Calu3 (cell line): ENCODE measurements at regions not wholly inside any gene's neighbourhood (a gene's known extent, or its start where the extent isn't known, plus 50 kb on each side); places are given as distances from the start of the nearest gene placed in this dataset.
"Not testable (repeated sequence)": the region's sequence is repeated elsewhere in the genome, so short reads cannot be mapped to it uniquely, and the experiment has no call there.

Experiments used
- BruUV-seq: library from RNA; stranded (reverse); fragments of 400-500 nt; replicated peaks from 2 replicates; lab custom pipeline; 2021; lab: Mats Ljungman, UMichigan
- CTCF ChIA-PET: fragments of 300-600 bp; sonication (Branson Sonifier 250); formaldehyde crosslinking; loops from one replicate; lab custom pipeline; 2022; ENCODE audit warnings: antibody characterized with exemption; lab: Charles Lee
- DNase-seq: peaks from one replicate; pipeline ENCODE4 v3.0.0; 2022
- H3K27ac Mint-ChIP-seq: one replicate; pipeline ENCODE4 v1.8.0; 2022; ENCODE audit warnings: mixed read lengths; ENCODE audit not compliant: unreplicated experiment
- H3K27me3 Mint-ChIP-seq: one replicate; pipeline ENCODE4 v1.8.0; 2022; ENCODE audit warnings: mixed read lengths; ENCODE audit not compliant: unreplicated experiment
- H3K36me3 Mint-ChIP-seq: one replicate; pipeline ENCODE4 v1.8.0; 2022; ENCODE audit warnings: mild to moderate bottlenecking, moderate library complexity, mixed read lengths; ENCODE audit not compliant: insufficient read depth, unreplicated experiment
- H3K4me1 Mint-ChIP-seq: one replicate; pipeline ENCODE4 v1.8.0; 2022; ENCODE audit warnings: mild to moderate bottlenecking, low read depth, mixed read lengths; ENCODE audit not compliant: unreplicated experiment
- H3K4me3 Mint-ChIP-seq: one replicate; pipeline ENCODE4 v1.8.0; 2022; ENCODE audit warnings: mild to moderate bottlenecking, low read depth, moderate library complexity, mixed read lengths; ENCODE audit not compliant: unreplicated experiment
- H3K9me3 Mint-ChIP-seq: one replicate; pipeline ENCODE4 v1.8.0; 2022; ENCODE audit warnings: low read depth, mixed read lengths; ENCODE audit not compliant: unreplicated experiment
- CTCF ChIP-seq: fragments of 200-600 bp; IDR thresholded peaks from one replicate; pipeline ENCODE4 v1.8.0; 2022; ENCODE audit warnings: antibody characterized with exemption; ENCODE audit not compliant: unreplicated experiment
- intact Hi-C: fragments of 100-400 bp; cut with micrococcal nuclease; formaldehyde crosslinking; loops from one replicate; pipeline ENCODE4 v1.10.0; 2022; ENCODE audit not compliant: unreplicated experiment

- DNase-seq, result no peak
- intact Hi-C loops, result no loop called here
- H3K9me3 Mint-ChIP-seq, result no peaks in the 10 kb centered on the region
- H3K4me3 Mint-ChIP-seq, result no peak overlapping the region
- H3K27me3 Mint-ChIP-seq, result no peaks in the 10 kb centered on the region
- H3K36me3 Mint-ChIP-seq, result no peaks in the 10 kb centered on the region
- no TSS peak for BruUV-seq
- H3K4me1 Mint-ChIP-seq, result no peaks in the 10 kb centered on the region
- no peak for TF ChIP-seq CTCF
- CTCF ChIA-PET, result no interaction called here
- H3K27ac Mint-ChIP-seq, result no peak overlapping the region
These were observed 125.1 kb upstream of the FUNDC1 start for GRCh38 chrX:44667771-44668170.

- H3K27ac Mint-ChIP-seq, H3K27me3 Mint-ChIP-seq, H3K4me3 Mint-ChIP-seq, H3K9me3 Mint-ChIP-seq, H3K4me1 Mint-ChIP-seq, H3K36me3 Mint-ChIP-seq, DNase-seq, CTCF ChIA-PET, intact Hi-C loops, BruUV-seq: not testable (repeated sequence)
These were observed 115.1 kb upstream of the FUNDC1 start for GRCh38 chrX:44657718-44658246.

- CTCF ChIA-PET, result interaction anchor here (0.6 to 0.7 kb wide), 2 partner anchors 70 to 519 kb away, joined by 3 to 5 read pairs; no protein-coding TSS in a partner anchor
- no TSS peak for BruUV-seq
- H3K36me3 Mint-ChIP-seq, result no peaks in the 10 kb centered on the region
- TF ChIP-seq CTCF, result no peak
- H3K4me1 Mint-ChIP-seq, result no peaks in the 10 kb centered on the region
- no peak overlapping the region for H3K4me3 Mint-ChIP-seq
- H3K9me3 Mint-ChIP-seq, result no peaks in the 10 kb centered on the region
- intact Hi-C loops, result no loop called here
- no peaks in the 10 kb centered on the region for H3K27me3 Mint-ChIP-seq
- DNase-seq, result peak; percentile 4
- H3K27ac Mint-ChIP-seq, result no peak overlapping the region
These were observed 108.7 kb upstream of the FUNDC1 start for GRCh38 chrX:44651358-44651757.

DNA sequence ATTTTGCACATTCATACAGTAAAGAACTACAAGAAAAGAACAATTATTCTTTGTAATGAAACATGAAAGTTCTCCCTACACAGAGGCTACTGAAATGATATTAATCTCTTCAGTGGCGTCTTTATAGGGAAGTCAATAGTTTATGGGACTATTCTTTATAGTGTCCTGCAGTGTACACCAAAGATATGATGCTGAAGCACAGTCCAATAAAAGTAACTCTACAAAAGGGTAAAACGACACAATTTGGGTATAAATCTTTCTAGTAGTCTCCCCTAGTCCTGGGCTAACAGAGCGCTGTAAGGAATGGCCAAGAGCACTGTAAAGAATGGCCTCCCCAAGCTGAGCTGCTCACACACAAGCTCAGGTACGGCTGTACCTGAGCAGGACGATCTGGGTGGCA lies 101.1 kb upstream of the FUNDC1 start:
- H3K36me3 Mint-ChIP-seq, result no peaks in the 10 kb centered on the region
- no peak overlapping the region for H3K27ac Mint-ChIP-seq
- no peaks in the 10 kb centered on the region for H3K27me3 Mint-ChIP-seq
- H3K4me3 Mint-ChIP-seq, result no peak overlapping the region
- no TSS peak for BruUV-seq
- TF ChIP-seq CTCF, result no peak
- no peaks in the 10 kb centered on the region for H3K9me3 Mint-ChIP-seq
- no peaks in the 10 kb centered on the region for H3K4me1 Mint-ChIP-seq
- CTCF ChIA-PET, result interaction anchor here (0.8 kb wide), 1 partner anchor 11 kb away, joined by 3 read pairs; no protein-coding TSS in a partner anchor
- no peak for DNase-seq
- intact Hi-C loops, result no loop called here

DNA sequence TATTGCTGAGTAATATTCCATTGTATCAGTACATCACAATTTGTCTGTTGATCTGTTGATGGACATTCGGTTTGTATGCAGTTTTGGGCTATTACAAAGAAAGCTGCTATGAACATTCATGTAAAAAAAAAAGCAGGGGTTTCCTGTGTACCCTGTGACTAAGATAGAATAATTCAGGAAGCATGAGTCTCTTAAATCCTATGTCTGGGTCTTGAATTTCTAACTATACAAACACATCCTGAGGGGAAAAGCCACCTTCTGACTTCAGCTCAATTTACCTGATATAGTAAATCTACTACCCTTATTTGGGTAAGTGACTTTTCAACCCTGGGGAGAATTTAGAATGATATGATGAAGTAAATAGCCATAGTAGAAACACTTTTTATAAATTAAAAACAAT lies 94.6 kb upstream of the FUNDC1 start:
- no peaks in the 10 kb centered on the region for H3K9me3 Mint-ChIP-seq
- H3K36me3 Mint-ChIP-seq, result no peaks in the 10 kb centered on the region
- intact Hi-C loops, result no loop called here
- no peak for DNase-seq
- H3K27ac Mint-ChIP-seq, result no peak overlapping the region
- no peaks in the 10 kb centered on the region for H3K4me1 Mint-ChIP-seq
- no peak overlapping the region for H3K4me3 Mint-ChIP-seq
- CTCF ChIA-PET, result no interaction called here
- BruUV-seq, result no TSS peak
- TF ChIP-seq CTCF, result no peak
- no peaks in the 10 kb centered on the region for H3K27me3 Mint-ChIP-seq
